Spleen (tissue), 11 donors: ENCODE measurements at regions not wholly inside any gene's neighbourhood (a gene's known extent, or its start where the extent isn't known, plus 50 kb on each side); places are given as distances from the start of the nearest gene placed in this dataset.

Experiments used
- DNase-seq: peaks from one replicate; pipeline ENCODE4 v3.0.0-alpha.2; 2020
- H3K27ac ChIP-seq, 8 donors: fragments of 200-600 bp; sonication (generic) in 7 of 8; 1 replicate in 4 of 8; 2 replicates in 4 of 8; pipeline versions ENCODE4 v1.5.0 to v1.8.0; 2016 to 2021; ENCODE audit warnings: inconsistent platforms in 4 of 8, mild to moderate bottlenecking in 4 of 8, moderate library complexity in 1 of 8
- H3K27me3 ChIP-seq, 7 donors: fragments of 200-600 bp; sonication (generic) in 6 of 7; replicated peaks in 1 of 7; 1 replicate in 4 of 7; 2 replicates in 3 of 7; pipeline versions ENCODE4 v1.5.0 to v1.8.0; 2016 to 2021; ENCODE audit warnings: inconsistent platforms in 3 of 7, mild to moderate bottlenecking in 1 of 7
- H3K36me3 ChIP-seq, 6 donors: fragments of 200-600 bp; sonication (generic) in 5 of 6; 1 replicate in 4 of 6; 2 replicates in 2 of 6; pipeline versions ENCODE4 v1.5.0 to v1.8.0; 2016 to 2021; ENCODE audit warnings: inconsistent platforms in 2 of 6
- H3K4me1 ChIP-seq, 6 donors: fragments of 200-600 bp; sonication (generic) in 5 of 6; 1 replicate in 3 of 6; 2 replicates in 3 of 6; pipeline versions ENCODE4 v1.5.0 to v1.8.0; 2016 to 2021; ENCODE audit warnings: inconsistent platforms in 3 of 6
- H3K4me3 ChIP-seq, 8 donors: fragments of 200-600 bp; sonication (generic) in 7 of 8; 1 replicate in 4 of 8; 2 replicates in 4 of 8; pipeline versions ENCODE4 v1.5.0 to v1.8.0; 2016 to 2021; ENCODE audit warnings: inconsistent platforms in 4 of 8, mild to moderate bottlenecking in 4 of 8, moderate library complexity in 2 of 8
- H3K9me3 ChIP-seq, 8 donors: fragments of 200-600 bp; sonication (generic) in 7 of 8; 1 replicate in 4 of 8; 2 replicates in 4 of 8; pipeline versions ENCODE4 v1.5.0 to v1.8.0; 2016 to 2021; ENCODE audit warnings: inconsistent platforms in 4 of 8
- CTCF ChIP-seq, 11 experiments: fragments of 200-600 bp in 7 of 11; fragments of 450-650 bp in 4 of 11; sonication (generic) in 4 of 11; IDR thresholded peaks in 8 of 11; conservative IDR thresholded peaks in 3 of 11; 1 replicate in 7 of 11; 2 replicates in 4 of 11; pipeline versions ENCODE4 v1.4.0 to v1.8.0; 2016 to 2021; ENCODE audit warnings: antibody characterized with exemption in 11 of 11, inconsistent platforms in 4 of 11, mild to moderate bottlenecking in 1 of 11
- POLR2A ChIP-seq, 3 donors: fragments of 450-650 bp; IDR thresholded peaks; one replicate each; pipeline ENCODE4 v1.5.1; 2017; ENCODE audit warnings: antibody characterized with exemption in 3 of 3, mild to moderate bottlenecking in 1 of 3
- POLR2AphosphoS5 ChIP-seq, 3 donors: sonication (generic); formaldehyde crosslinking; IDR thresholded peaks; one replicate each; pipeline ENCODE4 v1.5.1; 2017; ENCODE audit warnings: antibody characterized with exemption in 3 of 3
- WGBS, 5 donors: extraction: QIAGEN DNeasy Blood & Tissue Kit in 3 of 5; methylation state at CpG; one replicate each; pipeline versions ENCODE4 v1.1.5 to v1.1.7; 2013 to 2018; 5-methylcytosine and 5-hydroxymethylcytosine counted together
- intact Hi-C: fragments of 100-400 bp; cut with DNase I; formaldehyde crosslinking; loops from one replicate; pipeline ENCODE4 v1.15.0; 2023; ENCODE audit warnings: low total_unique reads
- donor health status: healthy with polysubstance abuse.
- donor health status: DM: no; HTN: no; CAD: no; lungs with moderate emphysema.
- donor health status: DM: no; HTN: no; CAD: no.
- donor health status: Bipolar disorder and iron deficiency.
- donor health status: healthy.
- donor health status: DM: no; HTN: no; CAD: no.
- donor health status: DM: yes; HTN: yes; CAD: no.

- H3K36me3 ChIP-seq: no peaks in the 10 kb centered on the region
- DNase-seq: peak; percentile 44
- H3K27me3 ChIP-seq: peaks cover 0 to 36% (median 0%) of the 10 kb centered on the region in 7 donors
- H3K27ac ChIP-seq: no peak overlapping the region
- intact Hi-C loops: no loop called here
- H3K9me3 ChIP-seq: no peaks in the 10 kb centered on the region
- 87 to 94% (median 91%) methylated on average over 14 of the region's 14 CpGs for WGBS, 5 donors
- H3K4me3 ChIP-seq: no peak overlapping the region
- TF ChIP-seq POLR2A (IDR thresholded peaks at IDR 0.05) (no peak), CTCF (IDR thresholded peaks at IDR 0.05 in 8 of 11, conservative IDR thresholded peaks at IDR 0.05 in 3 of 11) (no peak)
- peaks cover 0 to 41% (median 12%) of the 10 kb centered on the region in 6 donors for H3K4me1 ChIP-seq
Measured at GRCh38 chr20:23291575-23292240, 58.9 kb upstream of the NXT1 start.

GRCh38 chr20:23290761-23291574 is 59.6 kb upstream of the NXT1 start:
- Histone ChIP-seq H3K9me3 (no peaks in the 10 kb centered on the region), H3K36me3 (no peaks in the 10 kb centered on the region), H3K27ac (no peak overlapping the region), H3K4me1 (peaks cover 0 to 41% (median 12%) of the 10 kb centered on the region in 6 donors), H3K4me3 (no peak overlapping the region), H3K27me3 (peaks cover 0 to 29% (median 0%) of the 10 kb centered on the region in 7 donors)
- TF ChIP-seq POLR2A (IDR thresholded peaks at IDR 0.05) (no peak), CTCF (IDR thresholded peaks at IDR 0.05 in 8 of 11, conservative IDR thresholded peaks at IDR 0.05 in 3 of 11) (no peak), POLR2AphosphoS5 (IDR thresholded peaks at IDR 0.05) (no peak)
- DNase-seq: peak; percentile 45
- intact Hi-C loops: no loop called here
- 77 to 85% (median 82%) methylated on average over 11 of the region's 11 CpGs for WGBS, 5 donors

- no peaks in the 10 kb centered on the region for H3K9me3 ChIP-seq
- H3K27ac ChIP-seq: no peak overlapping the region
- peaks cover 0 to 23% (median 0%) of the 10 kb centered on the region in 7 donors for H3K27me3 ChIP-seq
- intact Hi-C loops: no loop called here
- no peaks in the 10 kb centered on the region for H3K36me3 ChIP-seq
- no peak overlapping the region for H3K4me3 ChIP-seq
- peak; percentile 17 for DNase-seq
- no peak for TF ChIP-seq POLR2A (IDR thresholded peaks at IDR 0.05)
- TF ChIP-seq CTCF (IDR thresholded peaks at IDR 0.05 in 8 of 11, conservative IDR thresholded peaks at IDR 0.05 in 3 of 11): no peak
- TF ChIP-seq POLR2AphosphoS5 (IDR thresholded peaks at IDR 0.05): no peak
- 57 to 70% (median 64%) methylated on average over 7 of the region's 7 CpGs for WGBS, 5 donors
- peaks cover 0 to 43% (median 12%) of the 10 kb centered on the region in 6 donors for H3K4me1 ChIP-seq
Measured at GRCh38 chr20:23289724-23290395, 60.7 kb upstream of the NXT1 start.

- TF ChIP-seq POLR2A (IDR thresholded peaks at IDR 0.05) (no peak), CTCF (IDR thresholded peaks at IDR 0.05 in 8 of 11, conservative IDR thresholded peaks at IDR 0.05 in 3 of 11) (no peak), POLR2AphosphoS5 (IDR thresholded peaks at IDR 0.05) (no peak)
- H3K4me1 ChIP-seq: peaks cover 0 to 37% (median 10%) of the 10 kb centered on the region in 6 donors
- intact Hi-C loops: no loop called here
- H3K27me3 ChIP-seq: peaks cover 0 to 23% (median 0%) of the 10 kb centered on the region in 7 donors
- DNase-seq: no peak
- no peaks in the 10 kb centered on the region for H3K36me3 ChIP-seq
- H3K27ac ChIP-seq: no peak overlapping the region
- no peaks in the 10 kb centered on the region for H3K9me3 ChIP-seq
- 68 to 89% (median 80%) methylated on average over 7 of the region's 7 CpGs for WGBS, 5 donors
- no peak overlapping the region for H3K4me3 ChIP-seq
Measured at GRCh38 chr20:23289249-23289648, 61.3 kb upstream of the NXT1 start.
